ENCODE measurements at regions not wholly inside any gene's neighbourhood (a gene's known extent, or its start where the extent isn't known, plus 50 kb on each side); places are given as distances from the start of the nearest gene placed in this dataset.

DNA sequence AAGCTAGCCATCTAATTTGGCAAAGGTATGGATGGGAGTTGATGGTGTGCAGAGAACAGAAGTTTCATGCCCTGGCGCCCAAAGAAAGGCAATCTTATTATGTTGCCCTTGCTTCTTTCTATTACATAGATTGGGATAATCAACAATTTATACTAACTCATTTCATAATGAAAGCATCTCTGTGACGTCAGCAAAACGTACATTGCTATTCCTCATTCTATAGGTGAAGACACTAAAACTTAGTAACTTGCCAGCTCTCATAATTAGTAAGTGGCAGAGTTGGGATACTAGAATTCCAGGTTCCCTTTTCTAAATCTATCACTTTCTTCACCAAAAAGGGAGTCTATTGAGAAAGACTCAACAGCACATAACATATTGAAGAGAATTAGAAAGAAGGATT lies 374.8 kb downstream of the NR2F1-AS1 start:
- Mint-ChIP-seq H3K9me3 (ENCODE audit: low read depth) (no peaks in the 10 kb centered on the region), H3K4me1 (ENCODE audit: low read depth) (no peaks in the 10 kb centered on the region), H3K4me3 (ENCODE audit: low read depth) (no peak overlapping the region), H3K27me3 (no peaks in the 10 kb centered on the region), H3K36me3 (ENCODE audit: insufficient read depth) (no peaks in the 10 kb centered on the region), H3K27ac (no peak overlapping the region)
- TF ChIP-seq, protein P1, sequence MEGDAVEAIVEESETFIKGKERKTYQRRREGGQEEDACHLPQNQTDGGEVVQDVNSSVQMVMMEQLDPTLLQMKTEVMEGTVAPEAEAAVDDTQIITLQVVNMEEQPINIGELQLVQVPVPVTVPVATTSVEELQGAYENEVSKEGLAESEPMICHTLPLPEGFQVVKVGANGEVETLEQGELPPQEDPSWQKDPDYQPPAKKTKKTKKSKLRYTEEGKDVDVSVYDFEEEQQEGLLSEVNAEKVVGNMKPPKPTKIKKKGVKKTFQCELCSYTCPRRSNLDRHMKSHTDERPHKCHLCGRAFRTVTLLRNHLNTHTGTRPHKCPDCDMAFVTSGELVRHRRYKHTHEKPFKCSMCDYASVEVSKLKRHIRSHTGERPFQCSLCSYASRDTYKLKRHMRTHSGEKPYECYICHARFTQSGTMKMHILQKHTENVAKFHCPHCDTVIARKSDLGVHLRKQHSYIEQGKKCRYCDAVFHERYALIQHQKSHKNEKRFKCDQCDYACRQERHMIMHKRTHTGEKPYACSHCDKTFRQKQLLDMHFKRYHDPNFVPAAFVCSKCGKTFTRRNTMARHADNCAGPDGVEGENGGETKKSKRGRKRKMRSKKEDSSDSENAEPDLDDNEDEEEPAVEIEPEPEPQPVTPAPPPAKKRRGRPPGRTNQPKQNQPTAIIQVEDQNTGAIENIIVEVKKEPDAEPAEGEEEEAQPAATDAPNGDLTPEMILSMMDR (IDR thresholded peaks at IDR 0.05; ENCODE audit: unreplicated experiment), result no peak
- DNase-seq (ENCODE audit: low spot score, unreplicated experiment), result no peak

DNA sequence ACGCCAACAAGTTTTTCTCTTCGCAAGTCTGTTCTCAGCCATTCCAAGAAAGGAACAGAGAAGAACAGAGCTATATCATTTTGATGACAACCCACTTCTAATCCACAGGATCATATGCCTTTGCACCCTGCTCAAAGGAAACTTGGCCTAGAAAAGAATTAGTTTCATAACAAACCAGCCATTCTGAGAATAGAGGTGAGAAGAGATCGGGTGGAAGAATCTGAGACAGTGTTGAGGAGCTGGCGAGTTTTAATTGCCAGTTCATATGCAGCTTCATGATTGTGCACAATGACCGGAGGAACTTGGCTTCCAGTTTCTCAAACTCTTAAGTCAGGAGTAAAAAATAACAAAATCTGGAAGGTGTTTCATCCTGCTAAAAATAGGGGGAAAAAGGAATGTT lies 380.0 kb downstream of the NR2F1-AS1 start:
- Mint-ChIP-seq H3K4me1 (ENCODE audit: low read depth) (peaks cover 2% of the 10 kb centered on the region), H3K27ac (no peak overlapping the region), H3K9me3 (ENCODE audit: low read depth) (peaks cover 3% of the 10 kb centered on the region), H3K4me3 (ENCODE audit: low read depth) (no peak overlapping the region), H3K27me3 (no peaks in the 10 kb centered on the region), H3K36me3 (ENCODE audit: insufficient read depth) (no peaks in the 10 kb centered on the region)
- TF ChIP-seq, protein P1 (IDR thresholded peaks at IDR 0.05; ENCODE audit: unreplicated experiment), result no peak
- no peak for DNase-seq (ENCODE audit: low spot score, unreplicated experiment)

DNA sequence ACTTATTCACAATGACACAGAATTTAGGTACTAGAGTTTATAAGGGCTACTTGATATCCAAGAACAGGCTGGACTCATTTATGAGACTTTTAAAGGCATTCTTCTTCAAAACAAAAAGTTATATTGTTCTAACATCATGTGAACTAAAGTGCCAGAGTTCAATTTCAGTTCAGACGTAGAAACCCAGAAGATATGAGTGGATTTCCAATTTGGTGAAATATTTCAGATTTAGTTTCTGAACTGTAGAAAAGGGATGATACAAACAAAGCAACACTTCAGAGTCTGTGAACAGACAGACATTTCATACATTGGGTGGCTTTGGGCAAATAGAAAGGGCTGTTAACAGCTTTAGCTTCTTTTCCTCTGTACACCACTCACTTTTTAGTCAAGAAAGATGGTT lies 384.0 kb downstream of the NR2F1-AS1 start:
- Mint-ChIP-seq H3K27me3 (no peaks in the 10 kb centered on the region), H3K9me3 (ENCODE audit: low read depth) (peaks cover 6% of the 10 kb centered on the region), H3K27ac (no peak overlapping the region), H3K4me3 (ENCODE audit: low read depth) (no peak overlapping the region), H3K36me3 (ENCODE audit: insufficient read depth) (no peaks in the 10 kb centered on the region), H3K4me1 (ENCODE audit: low read depth) (peaks cover 27% of the 10 kb centered on the region)
- no peak for DNase-seq (ENCODE audit: low spot score, unreplicated experiment)
- TF ChIP-seq, protein P1 (IDR thresholded peaks at IDR 0.05; ENCODE audit: unreplicated experiment), result no peak

DNA sequence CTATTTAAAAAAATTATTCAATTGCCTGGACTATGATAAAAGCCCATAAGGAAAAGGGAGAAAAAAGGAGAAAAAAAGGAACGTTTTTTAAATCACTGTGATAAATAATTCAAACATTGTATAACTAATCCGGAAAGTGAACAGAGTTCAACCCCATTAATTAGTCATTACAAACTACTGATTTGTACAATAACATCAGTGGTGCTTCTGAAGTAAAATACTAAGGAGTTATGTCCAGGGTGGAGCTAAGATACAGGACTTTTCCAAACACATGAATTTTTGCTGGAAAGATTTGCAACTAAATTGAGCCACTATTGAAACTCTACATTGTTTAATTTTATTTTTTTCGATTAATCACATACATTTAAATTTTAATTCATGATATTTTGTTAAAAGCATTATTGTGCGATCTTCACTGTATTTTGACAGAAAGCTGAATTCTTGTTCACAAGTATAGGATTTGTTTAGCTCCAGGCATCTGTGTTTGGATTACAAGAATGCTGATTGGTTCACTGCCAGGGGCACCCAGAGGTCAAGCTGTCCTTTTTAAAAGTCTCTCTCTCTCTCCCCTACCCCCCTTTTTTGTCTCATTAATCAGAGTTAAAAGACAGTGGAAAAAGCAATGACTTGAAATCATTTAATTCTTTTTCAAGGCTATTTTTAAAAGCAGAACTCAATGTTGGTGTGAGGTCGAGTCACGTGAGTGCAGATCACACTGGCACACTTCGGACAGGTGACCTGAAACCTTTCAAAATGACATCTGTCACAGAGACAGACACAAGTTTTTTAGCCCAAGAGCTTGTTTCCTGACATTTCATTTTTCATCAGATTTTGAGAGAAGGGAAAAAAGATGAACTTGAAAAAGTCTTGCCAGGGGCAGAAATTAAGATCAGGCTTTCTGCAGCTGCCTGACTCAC lies 387.3 kb downstream of the NR2F1-AS1 start:
- no peak for DNase-seq (ENCODE audit: low spot score, unreplicated experiment)
- peak overlapping the region; percentile 9 for H3K4me3 Mint-ChIP-seq (ENCODE audit: low read depth)
- H3K9me3 Mint-ChIP-seq (ENCODE audit: low read depth), result peaks cover 6% of the 10 kb centered on the region
- TF ChIP-seq, protein P1 (IDR thresholded peaks at IDR 0.05; ENCODE audit: unreplicated experiment), result no peak
- no peaks in the 10 kb centered on the region for H3K27me3 Mint-ChIP-seq
- H3K27ac Mint-ChIP-seq, result peak overlapping the region; percentile 22
- peaks cover 32% of the 10 kb centered on the region for H3K4me1 Mint-ChIP-seq (ENCODE audit: low read depth)
- no peaks in the 10 kb centered on the region for H3K36me3 Mint-ChIP-seq (ENCODE audit: insufficient read depth)

DNA sequence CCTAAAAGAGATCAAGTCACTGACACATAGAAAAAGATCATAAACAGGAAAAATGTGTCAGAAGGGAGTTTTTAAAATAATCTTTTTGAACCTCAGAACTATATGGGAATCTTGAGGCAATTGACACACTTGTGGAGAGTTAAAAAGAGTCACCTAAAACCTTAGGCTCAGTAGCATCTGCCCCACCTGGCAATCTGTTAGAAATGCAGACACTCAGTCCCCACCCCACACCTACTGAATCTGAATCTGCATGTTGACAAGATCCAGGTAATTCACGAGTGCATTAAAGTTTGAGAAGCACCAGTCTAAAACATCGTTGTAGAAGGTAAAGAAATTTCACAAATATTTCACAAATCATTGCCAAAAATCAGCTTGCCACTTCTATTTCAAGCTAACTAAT lies 388.3 kb downstream of the NR2F1-AS1 start:
- H3K4me1 Mint-ChIP-seq (ENCODE audit: low read depth), result peaks cover 33% of the 10 kb centered on the region
- peaks cover 7% of the 10 kb centered on the region for H3K9me3 Mint-ChIP-seq (ENCODE audit: low read depth)
- H3K27me3 Mint-ChIP-seq, result no peaks in the 10 kb centered on the region
- TF ChIP-seq, protein P1 (IDR thresholded peaks at IDR 0.05; ENCODE audit: unreplicated experiment), result no peak
- peak overlapping the region; percentile 1 for H3K27ac Mint-ChIP-seq
- H3K36me3 Mint-ChIP-seq (ENCODE audit: insufficient read depth), result no peaks in the 10 kb centered on the region
- no peak for DNase-seq (ENCODE audit: low spot score, unreplicated experiment)
- H3K4me3 Mint-ChIP-seq (ENCODE audit: low read depth), result no peak overlapping the region
